Stomach (tissue), 4 donors: ENCODE measurements at regions not wholly inside any gene's neighbourhood (a gene's known extent, or its start where the extent isn't known, plus 50 kb on each side); places are given as distances from the start of the nearest gene placed in this dataset.

Experiments
- CTCF ChIP-seq, 7 experiments: fragments of 450-650 bp in 4 of 7; fragments of 200-600 bp in 3 of 7; sonication (generic) in 3 of 7; IDR thresholded peaks; one replicate each; pipeline ENCODE4 v1.5.1; 2016 to 2019; ENCODE audit warnings: antibody characterized with exemption in 7 of 7, control low read depth in 2 of 7, mild to moderate bottlenecking in 1 of 7
- EP300 ChIP-seq: sonication (generic); formaldehyde crosslinking; IDR thresholded peaks from one replicate; pipeline ENCODE4 v1.6.1; 2017; ENCODE audit warnings: antibody characterized with exemption
- POLR2A ChIP-seq, 4 donors: fragments of 450-650 bp; IDR thresholded peaks; one replicate each; pipeline ENCODE4 v1.6.1; 2016; ENCODE audit warnings: antibody characterized with exemption in 4 of 4, control low read depth in 2 of 4, mild to moderate bottlenecking in 1 of 4, moderate library complexity in 1 of 4
- POLR2AphosphoS5 ChIP-seq, 3 donors: sonication (generic); formaldehyde crosslinking; IDR thresholded peaks; one replicate each; pipeline ENCODE4 v1.6.1; 2016; ENCODE audit warnings: antibody characterized with exemption in 3 of 3

- TF ChIP-seq CTCF (IDR thresholded peaks at IDR 0.05) (no peak), POLR2A (IDR thresholded peaks at IDR 0.05) (no peak), EP300 (no peak), POLR2AphosphoS5 (IDR thresholded peaks at IDR 0.05) (no peak)
Observed at GRCh38 chr4:62560858-62561257, 1360.7 kb downstream of the ADGRL3 start.
